Testis (tissue), 2 donors: ENCODE measurements at regions not wholly inside any gene's neighbourhood (a gene's known extent, or its start where the extent isn't known, plus 50 kb on each side); places are given as distances from the start of the nearest gene placed in this dataset.

ENCODE experiments used
- DNase-seq: peaks from one replicate; pipeline ENCODE4 v3.0.0-alpha.2; 2019
- H3K27ac ChIP-seq, 2 donors: fragments of 200-600 bp; sonication (generic); one replicate each; pipeline ENCODE4 v1.5.1; 2019
- H3K27me3 ChIP-seq: fragments of 200-600 bp; sonication (generic); one replicate; pipeline ENCODE4 v1.5.1; 2019
- H3K36me3 ChIP-seq: fragments of 200-600 bp; sonication (generic); one replicate; pipeline ENCODE4 v1.5.1; 2017; ENCODE audit warnings: low read depth; ENCODE audit errors: missing control alignments
- H3K4me1 ChIP-seq: fragments of 200-600 bp; sonication (generic); one replicate; pipeline ENCODE4 v1.5.1; 2019
- H3K4me3 ChIP-seq, 2 donors: fragments of 200-600 bp; sonication (generic); one replicate each; pipeline ENCODE4 v1.5.1; 2017 to 2019
- H3K9me3 ChIP-seq: fragments of 200-600 bp; sonication (generic); one replicate; pipeline ENCODE4 v1.5.1; 2017
- CTCF ChIP-seq, 3 experiments: fragments of 450-650 bp in 2 of 3; fragments of 200-600 bp in 1 of 3; sonication (generic) in 1 of 3; IDR thresholded peaks; one replicate each; pipeline ENCODE4 v1.5.1; 2016 to 2019; ENCODE audit warnings: antibody characterized with exemption in 3 of 3, mild to moderate bottlenecking in 2 of 3, moderate library complexity in 1 of 3
- POLR2A ChIP-seq: fragments of 450-650 bp; IDR thresholded peaks from one replicate; pipeline ENCODE4 v1.6.1; 2017; ENCODE audit warnings: antibody characterized with exemption, mild to moderate bottlenecking, moderate library complexity
- WGBS, 2 donors: methylation state at CpG; one replicate each; pipeline ENCODE4 v1.1.5; 2018; 5-methylcytosine and 5-hydroxymethylcytosine counted together
- intact Hi-C: fragments of 100-400 bp; cut with DNase I; formaldehyde crosslinking; loops from one replicate; pipeline ENCODE4 v1.15.1; 2023; ENCODE audit warnings: low total_unique reads

- no peak overlapping the region for H3K27ac ChIP-seq
- WGBS, 2 donors, result 74 to 81% methylated on average over 3 of the region's 3 CpGs
- H3K36me3 ChIP-seq, result no peaks in the 10 kb centered on the region
- no peaks in the 10 kb centered on the region for H3K4me1 ChIP-seq
- TF ChIP-seq POLR2A, result no peak
- no peak for TF ChIP-seq CTCF (IDR thresholded peaks at IDR 0.05)
- no peak for DNase-seq
- no peaks in the 10 kb centered on the region for H3K27me3 ChIP-seq
- no peaks in the 10 kb centered on the region for H3K9me3 ChIP-seq
- H3K4me3 ChIP-seq, result no peak overlapping the region
- intact Hi-C loops, result no loop called here
Measured at GRCh38 chr16:66044089-66044488, 322.4 kb upstream of the CDH5 start.

- Histone ChIP-seq H3K36me3 (no peaks in the 10 kb centered on the region), H3K4me3 (no peak overlapping the region), H3K9me3 (no peaks in the 10 kb centered on the region), H3K27me3 (no peaks in the 10 kb centered on the region), H3K4me1 (no peaks in the 10 kb centered on the region), H3K27ac (no peak overlapping the region)
- intact Hi-C loops, result no loop called here
- TF ChIP-seq CTCF (IDR thresholded peaks at IDR 0.05), result no peak
- TF ChIP-seq POLR2A, result no peak
- DNase-seq, result no peak
Measured at GRCh38 chr16:66043326-66043725, 323.2 kb upstream of the CDH5 start.

- Histone ChIP-seq H3K27ac (no peak overlapping the region), H3K36me3 (no peaks in the 10 kb centered on the region), H3K4me1 (no peaks in the 10 kb centered on the region), H3K27me3 (no peaks in the 10 kb centered on the region), H3K9me3 (no peaks in the 10 kb centered on the region), H3K4me3 (no peak overlapping the region)
- TF ChIP-seq POLR2A (no peak), CTCF (IDR thresholded peaks at IDR 0.05) (no peak)
- no peak for DNase-seq
- intact Hi-C loops, result no loop called here
- 93% methylated on average over 6 of the region's 6 CpGs for WGBS, 2 donors
Measured at GRCh38 chr16:66042341-66042740, 324.1 kb upstream of the CDH5 start.

GRCh38 chr16:66041907-66042306, 324.6 kb upstream of the CDH5 start:
- intact Hi-C loops, result no loop called here
- no peaks in the 10 kb centered on the region for H3K27me3 ChIP-seq
- no peak for TF ChIP-seq CTCF (IDR thresholded peaks at IDR 0.05)
- no peak for TF ChIP-seq POLR2A
- no peak overlapping the region for H3K27ac ChIP-seq
- H3K9me3 ChIP-seq, result no peaks in the 10 kb centered on the region
- no peak overlapping the region for H3K4me3 ChIP-seq
- 88 to 90% methylated on average over 4 of the region's 4 CpGs for WGBS, 2 donors
- H3K36me3 ChIP-seq, result no peaks in the 10 kb centered on the region
- DNase-seq, result no peak
- no peaks in the 10 kb centered on the region for H3K4me1 ChIP-seq

- no peak overlapping the region for H3K4me3 ChIP-seq
- no peaks in the 10 kb centered on the region for H3K9me3 ChIP-seq
- H3K4me1 ChIP-seq, result no peaks in the 10 kb centered on the region
- TF ChIP-seq POLR2A (no peak), CTCF (IDR thresholded peaks at IDR 0.05) (no peak)
- 94 to 98% methylated on average over 4 of the region's 4 CpGs for WGBS, 2 donors
- no peaks in the 10 kb centered on the region for H3K27me3 ChIP-seq
- intact Hi-C loops, result no loop called here
- no peaks in the 10 kb centered on the region for H3K36me3 ChIP-seq
- no peak overlapping the region for H3K27ac ChIP-seq
- DNase-seq, result no peak
Measured at GRCh38 chr16:66039793-66040192, 326.7 kb upstream of the CDH5 start.
